ENCODE measurements at regions not wholly inside any gene's neighbourhood (a gene's known extent, or its start where the extent isn't known, plus 50 kb on each side); places are given as distances from the start of the nearest gene placed in this dataset.

DNA sequence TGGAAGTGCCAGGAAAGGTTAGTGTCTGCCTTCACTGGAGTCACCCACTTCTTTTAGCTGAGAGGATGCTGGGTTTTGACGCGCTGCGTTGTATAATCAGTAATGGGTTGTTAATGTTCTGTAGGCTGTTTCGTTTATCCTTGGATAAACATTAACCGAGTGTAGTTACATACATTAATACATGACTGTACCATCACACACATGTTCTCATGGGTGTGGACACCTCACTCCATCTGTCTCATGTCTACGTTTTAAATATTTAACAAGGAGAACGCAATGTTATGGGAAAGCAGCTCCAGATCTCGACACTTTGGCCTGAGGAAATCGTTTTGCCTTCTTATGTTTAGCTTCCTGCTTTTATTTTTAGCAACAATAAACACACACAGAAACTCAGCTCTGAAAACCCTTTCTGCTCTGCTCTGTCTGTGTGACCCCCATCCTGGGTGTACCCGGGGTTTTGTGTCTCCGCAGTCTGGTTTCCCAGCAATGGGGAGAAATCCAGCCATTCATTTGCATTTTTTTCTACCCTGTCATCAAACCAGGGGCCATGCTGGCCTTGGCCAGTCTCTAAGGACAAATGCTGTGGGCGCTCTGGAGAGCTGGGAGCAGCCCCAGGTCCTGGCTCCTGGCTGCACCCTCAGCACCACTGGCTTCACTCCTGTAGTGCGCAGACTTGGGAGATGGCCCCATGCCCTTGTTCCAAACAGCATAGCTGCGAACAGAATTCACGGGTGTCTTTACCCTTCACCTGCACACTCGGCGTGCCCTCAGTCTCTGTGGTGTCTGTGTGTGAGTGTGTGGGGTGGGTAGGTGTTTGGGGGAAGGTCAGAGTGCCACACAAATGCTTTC lies 110.8 kb downstream of the ERMARD start:
- Histone ChIP-seq H3K9me3 (ENCODE audit: low read depth) (no peaks in the 10 kb centered on the region), H3K27ac (no peak overlapping the region), H3K27me3 (no peaks in the 10 kb centered on the region), H3K4me1 (ENCODE audit: low read depth) (no peaks in the 10 kb centered on the region), H3K36me3 (no peaks in the 10 kb centered on the region), H3K4me3 (no peak overlapping the region)
- TF ChIP-seq, protein P1, sequence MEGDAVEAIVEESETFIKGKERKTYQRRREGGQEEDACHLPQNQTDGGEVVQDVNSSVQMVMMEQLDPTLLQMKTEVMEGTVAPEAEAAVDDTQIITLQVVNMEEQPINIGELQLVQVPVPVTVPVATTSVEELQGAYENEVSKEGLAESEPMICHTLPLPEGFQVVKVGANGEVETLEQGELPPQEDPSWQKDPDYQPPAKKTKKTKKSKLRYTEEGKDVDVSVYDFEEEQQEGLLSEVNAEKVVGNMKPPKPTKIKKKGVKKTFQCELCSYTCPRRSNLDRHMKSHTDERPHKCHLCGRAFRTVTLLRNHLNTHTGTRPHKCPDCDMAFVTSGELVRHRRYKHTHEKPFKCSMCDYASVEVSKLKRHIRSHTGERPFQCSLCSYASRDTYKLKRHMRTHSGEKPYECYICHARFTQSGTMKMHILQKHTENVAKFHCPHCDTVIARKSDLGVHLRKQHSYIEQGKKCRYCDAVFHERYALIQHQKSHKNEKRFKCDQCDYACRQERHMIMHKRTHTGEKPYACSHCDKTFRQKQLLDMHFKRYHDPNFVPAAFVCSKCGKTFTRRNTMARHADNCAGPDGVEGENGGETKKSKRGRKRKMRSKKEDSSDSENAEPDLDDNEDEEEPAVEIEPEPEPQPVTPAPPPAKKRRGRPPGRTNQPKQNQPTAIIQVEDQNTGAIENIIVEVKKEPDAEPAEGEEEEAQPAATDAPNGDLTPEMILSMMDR (IDR thresholded peaks at IDR 0.05; ENCODE audit: low read depth, low read length) = no peak
- DNase-seq (ENCODE audit: low read depth in 1 of 2, low spot score in 1 of 2) = no peak

DNA sequence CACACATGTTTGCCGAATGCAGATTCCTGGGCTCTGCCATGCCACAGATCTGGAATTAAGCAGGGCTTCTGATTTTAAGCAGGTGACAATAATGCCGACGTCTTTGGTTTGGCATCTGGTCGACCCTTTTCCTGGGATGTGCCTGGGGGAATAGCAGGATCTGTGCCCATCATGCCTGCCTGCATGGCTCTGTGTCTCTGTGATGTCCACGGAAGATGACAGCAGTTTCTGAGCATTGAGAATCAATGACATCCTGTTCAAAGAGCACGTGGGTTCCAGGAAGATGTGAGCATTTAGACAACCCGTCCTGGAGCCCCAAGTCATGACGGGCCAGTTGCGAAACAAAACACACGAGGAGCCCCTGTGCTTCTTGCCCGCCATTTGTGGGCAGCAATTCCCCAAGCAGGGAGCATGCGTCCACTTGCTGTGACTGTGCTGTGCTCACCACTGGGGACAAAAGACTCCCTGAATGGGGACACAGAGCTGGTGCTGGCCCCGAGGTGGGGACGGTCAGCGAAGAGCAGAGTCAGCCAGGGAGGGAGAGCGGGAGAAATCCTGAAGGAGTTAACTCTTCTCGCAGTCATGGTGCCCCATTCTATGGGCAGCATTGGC lies 110.1 kb downstream of the ERMARD start:
- Histone ChIP-seq H3K9me3 (ENCODE audit: low read depth) (no peaks in the 10 kb centered on the region), H3K4me3 (no peak overlapping the region), H3K27ac (no peak overlapping the region), H3K4me1 (ENCODE audit: low read depth) (no peaks in the 10 kb centered on the region), H3K27me3 (no peaks in the 10 kb centered on the region), H3K36me3 (no peaks in the 10 kb centered on the region)
- no peak for DNase-seq (ENCODE audit: low read depth in 1 of 2, low spot score in 1 of 2)
- TF ChIP-seq, protein P1 (IDR thresholded peaks at IDR 0.05; ENCODE audit: low read depth, low read length) = no peak

DNA sequence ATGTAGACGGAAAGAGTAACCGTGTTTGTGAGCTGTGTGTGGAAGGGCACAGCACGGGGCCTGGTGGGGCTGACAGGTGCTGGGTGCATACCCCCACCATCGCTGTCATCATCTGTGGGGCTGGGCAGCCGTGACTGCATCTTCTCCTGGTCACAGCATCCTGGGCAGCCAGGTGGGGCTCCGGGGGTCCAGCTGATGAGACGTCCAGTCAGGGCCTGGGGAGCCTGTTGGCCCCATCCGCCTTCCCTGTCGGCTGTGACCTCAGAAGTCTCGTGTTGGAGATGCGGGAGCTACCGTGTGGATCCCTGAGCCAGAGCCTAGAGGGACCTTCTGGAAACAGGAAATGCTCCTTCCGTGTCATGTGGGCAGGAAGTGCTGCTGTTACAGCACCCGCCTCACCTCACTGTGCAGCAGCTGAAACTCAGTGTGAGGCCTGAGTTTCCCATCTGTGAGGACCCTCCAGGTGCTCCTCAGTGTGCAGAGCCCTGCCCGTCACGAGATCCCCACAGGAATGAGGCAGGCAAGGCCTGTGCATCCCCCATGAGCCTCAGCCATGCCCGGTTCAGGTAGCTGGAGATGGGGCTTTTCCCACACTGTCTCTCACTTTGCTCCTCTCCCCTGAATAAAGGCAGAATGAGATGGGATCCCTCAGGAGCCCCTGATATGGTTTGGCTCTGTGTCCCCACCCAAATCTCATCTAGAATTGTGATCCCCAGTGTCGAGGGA lies 108.7 kb downstream of the ERMARD start:
- Histone ChIP-seq H3K4me3 (no peak overlapping the region), H3K9me3 (ENCODE audit: low read depth) (no peaks in the 10 kb centered on the region), H3K36me3 (no peaks in the 10 kb centered on the region), H3K27ac (no peak overlapping the region), H3K27me3 (no peaks in the 10 kb centered on the region), H3K4me1 (ENCODE audit: low read depth) (no peaks in the 10 kb centered on the region)
- TF ChIP-seq, protein P1 (IDR thresholded peaks at IDR 0.05; ENCODE audit: low read depth, low read length) = no peak
- DNase-seq (ENCODE audit: low read depth in 1 of 2, low spot score in 1 of 2) = no peak

DNA sequence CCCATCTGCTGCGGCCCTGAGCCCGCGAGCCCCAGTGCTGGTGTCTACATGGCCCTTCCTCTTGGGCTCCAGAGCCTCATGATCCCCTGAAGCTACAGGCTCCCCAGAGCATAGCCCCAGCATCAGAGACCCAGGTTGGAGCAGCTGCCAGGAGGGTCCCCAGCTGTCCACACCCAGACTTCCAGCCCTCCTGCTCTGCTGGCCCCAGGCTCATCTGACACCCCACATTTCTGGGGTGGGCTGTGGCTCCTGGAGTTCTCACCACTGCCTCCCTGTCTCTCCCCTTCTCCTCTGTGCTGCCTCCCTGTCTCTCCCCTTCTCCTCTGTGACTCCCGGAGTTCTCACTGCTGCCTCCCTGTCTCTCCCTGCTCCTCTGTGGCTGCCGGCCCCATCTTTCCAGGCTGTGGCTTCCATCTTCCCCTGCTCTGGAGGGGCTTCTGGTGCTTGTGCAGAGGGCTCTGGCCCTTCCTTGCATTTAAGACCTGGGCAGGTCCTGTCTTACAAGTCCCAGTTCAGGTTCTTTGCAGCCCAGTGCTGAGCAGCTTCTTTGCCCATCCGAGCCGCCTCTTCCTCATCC lies 108.1 kb downstream of the ERMARD start:
- H3K36me3 ChIP-seq = no peaks in the 10 kb centered on the region
- H3K4me3 ChIP-seq = no peak overlapping the region
- H3K4me1 ChIP-seq (ENCODE audit: low read depth) = no peaks in the 10 kb centered on the region
- H3K27ac ChIP-seq = no peak overlapping the region
- H3K27me3 ChIP-seq = no peaks in the 10 kb centered on the region
- TF ChIP-seq, protein P1 (IDR thresholded peaks at IDR 0.05; ENCODE audit: low read depth, low read length) = no peak
- DNase-seq (ENCODE audit: low read depth in 1 of 2, low spot score in 1 of 2) = no peak
- no peaks in the 10 kb centered on the region for H3K9me3 ChIP-seq (ENCODE audit: low read depth)

DNA sequence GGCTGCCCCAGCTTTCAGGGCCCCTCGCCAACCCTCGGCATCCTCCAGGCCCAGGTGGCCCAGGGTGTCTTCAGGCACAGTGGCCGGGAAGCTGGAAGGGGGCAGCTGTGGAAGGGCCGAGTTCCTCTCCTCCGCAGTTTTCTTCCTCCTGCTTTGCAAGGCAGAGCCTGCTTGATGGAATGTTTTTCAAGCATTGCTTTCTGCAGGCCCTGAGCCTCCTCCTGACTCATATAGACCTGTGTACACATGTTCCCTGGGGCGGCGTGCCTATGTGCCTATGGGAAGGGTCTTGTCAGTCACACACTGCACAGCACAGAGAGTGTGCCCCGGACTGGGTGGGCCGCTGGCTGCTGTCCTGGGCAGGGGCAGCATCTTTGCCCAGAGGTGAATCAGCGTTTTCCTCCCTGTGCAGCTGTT lies 107.5 kb downstream of the ERMARD start:
- H3K4me3 ChIP-seq = no peak overlapping the region
- TF ChIP-seq, protein P1 (IDR thresholded peaks at IDR 0.05; ENCODE audit: low read depth, low read length) = no peak
- no peaks in the 10 kb centered on the region for H3K36me3 ChIP-seq
- no peaks in the 10 kb centered on the region for H3K9me3 ChIP-seq (ENCODE audit: low read depth)
- no peak for DNase-seq (ENCODE audit: low read depth in 1 of 2, low spot score in 1 of 2)
- no peak overlapping the region for H3K27ac ChIP-seq
- H3K27me3 ChIP-seq = no peaks in the 10 kb centered on the region
- H3K4me1 ChIP-seq (ENCODE audit: low read depth) = no peaks in the 10 kb centered on the region
